ENCODE measurements at regions not wholly inside any gene's neighbourhood (a gene's known extent, or its start where the extent isn't known, plus 50 kb on each side); places are given as distances from the start of the nearest gene placed in this dataset.
"Not testable (repeated sequence)": the region's sequence is repeated elsewhere in the genome, so short reads cannot be mapped to it uniquely, and the experiment has no call there.

DNA sequence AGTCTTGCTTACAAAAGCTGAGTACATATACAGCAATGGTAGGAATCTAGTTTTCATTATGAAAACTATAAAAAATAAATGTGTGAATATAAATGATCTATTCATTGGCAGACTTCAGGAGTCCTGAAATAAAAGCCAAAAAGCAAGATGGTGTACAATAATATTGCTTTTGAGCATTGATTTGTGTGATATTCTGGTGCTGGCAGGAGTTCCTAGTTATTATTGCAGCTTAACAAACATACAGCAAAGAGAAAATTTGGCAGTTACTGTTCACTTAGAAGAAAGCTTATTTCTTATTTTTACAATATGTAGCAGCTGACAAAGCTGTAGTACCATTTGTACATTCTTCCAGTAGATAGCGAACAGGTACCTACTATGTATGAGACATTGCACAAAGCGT, 1518.9 kb upstream of the TENM4 start:
- no peak for DNase-seq (ENCODE audit: low read depth in 3 of 3)

DNA sequence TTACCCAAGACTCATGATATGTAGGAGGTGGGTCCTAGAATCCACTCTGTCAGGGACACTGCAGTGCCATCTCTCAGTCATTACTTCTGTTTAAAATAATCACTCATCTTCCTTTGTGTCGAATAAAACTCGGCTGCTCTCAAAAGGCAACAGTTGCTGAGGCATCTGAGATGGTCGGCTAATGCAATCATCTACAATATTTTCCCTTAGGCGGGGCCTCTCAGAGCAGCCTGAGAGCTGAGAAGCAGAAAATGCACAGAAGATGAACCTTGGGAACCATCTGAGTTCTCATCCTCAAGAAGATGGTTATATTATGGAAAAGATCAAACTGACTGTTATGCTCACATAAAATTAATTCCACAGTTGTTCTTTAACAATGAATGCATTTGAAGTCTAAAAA, 1518.2 kb upstream of the TENM4 start:
- DNase-seq (ENCODE audit: low read depth in 3 of 3): no peak

DNA sequence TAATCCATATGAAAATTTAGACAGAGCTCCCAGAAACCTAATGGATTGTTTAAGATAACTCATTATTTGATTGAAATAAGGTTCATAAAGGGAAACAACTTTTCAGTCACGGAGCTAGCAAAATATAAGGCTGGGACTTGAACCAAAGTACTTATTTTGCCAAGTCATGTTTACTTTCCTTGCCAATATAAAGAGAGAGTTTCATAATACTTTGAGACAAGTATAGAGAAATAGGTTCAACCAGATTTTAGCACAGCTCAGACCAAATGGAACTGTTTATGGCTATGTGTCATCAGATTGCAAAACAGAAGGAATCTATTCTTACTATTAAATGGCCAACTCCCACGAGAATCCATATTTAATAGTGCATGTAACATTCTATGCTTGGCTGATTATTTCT, 1517.5 kb upstream of the TENM4 start:
- no peak for DNase-seq (ENCODE audit: low read depth in 3 of 3)

DNA sequence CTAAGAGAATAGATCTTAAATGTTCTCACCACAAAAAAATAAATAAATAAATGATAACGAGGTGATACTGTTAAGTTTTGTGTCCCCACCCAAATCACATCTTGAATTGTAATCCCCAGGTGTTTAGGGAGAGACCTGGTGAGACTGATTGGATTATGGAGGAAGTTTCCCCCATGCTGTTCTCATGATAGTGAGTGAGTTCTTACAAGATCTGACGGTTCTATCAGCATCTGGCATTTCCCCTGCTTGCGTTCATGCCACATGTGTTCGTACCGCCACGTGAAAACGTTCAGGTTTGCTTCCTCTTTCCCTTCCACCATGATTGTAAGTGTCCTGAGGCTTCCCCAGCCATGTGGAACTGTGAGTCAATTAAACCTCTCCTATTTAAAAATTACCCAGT, 1514.8 kb upstream of the TENM4 start:
- no peak for DNase-seq (ENCODE audit: low read depth in 3 of 3)

DNA sequence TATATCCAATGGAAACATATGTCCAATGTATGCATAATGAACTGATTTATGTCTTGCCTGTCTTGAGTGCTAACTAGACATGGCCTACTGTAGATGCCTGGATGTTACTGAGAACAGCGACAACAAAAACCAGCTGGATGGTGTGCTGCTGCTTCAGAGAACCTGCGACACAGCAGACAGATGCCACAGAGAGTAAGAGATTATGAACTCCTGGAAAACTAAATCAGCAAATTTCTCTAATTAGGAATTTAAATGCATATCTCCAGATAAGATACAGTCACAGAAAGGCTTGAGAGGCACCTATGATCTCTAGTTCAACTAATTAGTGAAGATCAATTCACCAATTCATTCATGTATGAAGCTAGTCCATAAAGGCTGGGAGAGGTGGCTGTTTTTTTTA, 1508.0 kb upstream of the TENM4 start:
- no peak for DNase-seq (ENCODE audit: low read depth in 3 of 3)

DNA sequence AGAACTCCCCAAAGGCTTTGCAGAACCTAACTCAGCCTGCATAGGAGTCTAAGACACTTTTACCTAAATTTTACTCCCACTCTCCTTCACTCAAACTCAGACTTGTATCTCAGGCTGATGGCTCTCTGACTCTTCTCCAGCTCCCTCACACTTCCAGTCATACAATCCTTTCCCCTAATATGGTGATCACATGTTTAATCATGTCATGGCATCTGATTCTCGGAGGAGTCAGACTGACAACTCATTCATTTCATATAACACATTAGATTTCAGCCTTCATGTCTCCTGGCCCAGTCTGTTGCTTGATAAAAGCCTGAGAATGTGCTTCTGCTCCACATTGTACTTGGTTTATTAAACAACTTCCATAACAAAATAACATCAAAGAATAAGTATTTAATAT, 1503.9 kb upstream of the TENM4 start:
- no peak for DNase-seq (ENCODE audit: low read depth in 3 of 3)

DNA sequence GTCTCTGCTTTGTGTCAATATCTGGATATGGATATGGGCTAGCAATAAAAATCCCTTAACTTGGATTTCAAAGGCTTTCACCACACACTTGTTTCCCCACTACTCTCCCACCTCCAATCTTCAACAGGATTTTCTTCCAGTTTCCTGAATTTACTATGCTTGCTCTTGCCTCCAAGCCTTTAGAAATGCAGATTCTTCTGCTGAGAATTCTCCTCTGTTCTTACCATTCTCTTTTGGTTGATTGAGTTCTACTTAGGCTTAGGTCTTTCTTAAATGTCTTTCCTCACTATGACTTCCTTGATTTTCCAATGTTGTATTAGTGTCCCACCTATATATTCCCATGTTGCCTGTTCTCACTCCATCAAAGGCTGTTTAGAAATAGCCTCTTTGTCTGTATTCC, 1502.4 kb upstream of the TENM4 start:
- no peak for DNase-seq (ENCODE audit: low read depth in 3 of 3)

DNA sequence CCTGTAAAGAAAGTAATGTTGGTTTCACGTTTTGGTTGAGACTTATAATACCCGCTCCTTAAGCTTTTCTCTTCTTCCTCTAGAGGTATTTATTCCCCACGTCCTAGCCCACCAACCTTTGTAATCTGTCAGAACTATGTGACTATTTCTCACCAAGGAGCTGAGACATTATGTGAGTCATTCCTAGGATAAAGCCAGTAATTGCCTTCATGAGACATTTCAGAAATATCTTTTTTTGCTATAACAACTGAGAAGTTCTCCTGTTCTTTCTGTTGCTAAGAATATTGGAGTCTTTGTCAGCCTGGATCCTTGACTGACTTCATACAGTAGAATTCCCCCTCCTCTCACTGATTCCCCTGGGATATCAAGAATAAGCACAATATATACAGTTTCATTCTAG, 1497.0 kb upstream of the TENM4 start:
- DNase-seq (ENCODE audit: low read depth in 3 of 3): no peak

DNA sequence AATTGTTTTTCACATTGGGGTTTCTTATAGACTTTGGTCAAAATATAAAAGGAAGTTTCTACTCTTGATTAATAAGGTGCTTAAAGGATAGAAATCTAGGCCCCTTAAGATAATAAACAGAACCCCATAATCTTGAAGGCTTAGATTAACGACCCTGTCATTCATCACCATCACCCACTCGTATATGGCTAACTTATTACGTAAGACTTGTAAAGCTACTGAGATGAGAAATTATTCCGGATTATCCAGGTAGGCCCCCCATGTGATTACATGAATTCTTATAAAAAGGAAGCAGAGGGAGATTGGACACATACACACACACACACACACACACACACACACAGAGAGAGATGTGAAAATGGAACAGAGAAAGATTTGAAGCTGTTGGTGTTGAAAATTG, 1489.2 kb upstream of the TENM4 start:
- DNase-seq (ENCODE audit: low read depth in 3 of 3): no peak

DNA sequence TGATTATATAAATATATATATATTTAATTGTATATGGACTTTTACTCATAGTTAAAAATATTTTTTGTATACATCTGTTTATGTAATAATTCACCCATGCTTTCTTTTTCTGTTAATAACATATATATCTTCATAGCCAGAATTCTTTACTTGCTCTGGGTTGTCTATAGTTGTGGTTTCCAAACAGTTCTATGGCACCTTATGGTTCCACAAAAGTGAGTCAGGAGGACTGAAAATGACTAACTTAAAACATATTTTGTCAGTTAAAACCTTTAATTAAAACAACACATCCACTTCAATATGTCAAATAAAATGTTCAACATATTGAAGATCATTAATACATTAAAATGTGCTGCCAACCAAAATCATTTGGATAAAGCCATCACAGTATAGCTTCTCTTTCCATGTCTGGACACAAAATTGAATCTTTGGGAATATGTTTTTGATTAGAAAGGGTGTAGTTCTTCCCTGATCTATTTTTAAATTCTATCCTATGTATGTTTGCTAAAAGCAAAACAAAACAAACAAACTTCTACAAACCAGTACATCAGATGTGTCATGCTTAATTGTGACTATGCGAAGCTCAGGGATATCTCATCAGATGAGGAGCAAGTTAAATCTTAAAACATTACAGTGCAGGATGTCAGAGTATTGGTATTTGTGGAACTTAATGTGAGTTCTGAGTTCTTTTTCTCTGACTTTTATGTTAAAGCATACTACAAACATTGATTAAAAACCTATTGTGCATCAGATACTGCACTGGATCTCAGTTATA, 1488.4 kb upstream of the TENM4 start:
- no peak for DNase-seq (ENCODE audit: low read depth in 3 of 3)

DNA sequence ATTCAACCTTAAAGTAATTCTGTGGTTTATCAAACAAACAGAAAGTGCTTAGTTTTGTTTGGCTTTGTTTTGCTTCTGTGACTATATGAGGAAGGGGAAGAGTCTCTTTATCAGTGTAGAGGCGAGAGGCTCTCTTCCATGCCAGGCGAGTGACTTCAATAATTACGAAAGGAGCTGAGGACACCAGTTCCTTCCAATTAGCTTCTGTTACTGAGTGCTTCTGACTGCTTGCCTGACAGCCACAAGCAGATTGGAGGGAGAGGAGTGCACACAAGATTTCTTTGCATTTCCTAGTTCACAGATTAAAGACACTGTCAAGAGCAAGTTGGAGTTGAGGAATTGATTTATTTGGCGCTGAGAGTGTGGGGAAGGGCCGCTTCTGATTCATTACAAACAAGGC, 1484.5 kb upstream of the TENM4 start:
- no peak for DNase-seq (ENCODE audit: low read depth in 3 of 3)

DNA sequence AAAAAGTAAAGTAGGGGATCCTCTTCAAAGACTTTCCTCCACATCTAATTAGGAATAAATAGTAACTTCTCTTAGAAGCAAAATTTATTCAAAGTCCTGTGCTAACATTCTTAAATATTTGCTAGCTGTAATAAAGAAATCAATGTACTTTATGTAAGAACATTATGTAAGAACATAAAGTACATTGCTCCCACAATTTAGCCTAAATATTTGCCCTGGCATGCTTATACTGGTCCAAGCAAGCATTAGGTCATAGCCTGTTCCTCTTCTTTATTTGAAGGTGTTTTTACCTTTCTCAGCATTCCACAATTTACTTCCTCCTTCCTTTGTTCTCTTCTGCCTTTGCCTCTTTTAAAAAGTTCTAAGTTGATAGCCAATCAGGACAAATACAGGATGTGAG, 1480.5 kb upstream of the TENM4 start:
- DNase-seq (ENCODE audit: low read depth in 3 of 3): not testable (repeated sequence)

DNA sequence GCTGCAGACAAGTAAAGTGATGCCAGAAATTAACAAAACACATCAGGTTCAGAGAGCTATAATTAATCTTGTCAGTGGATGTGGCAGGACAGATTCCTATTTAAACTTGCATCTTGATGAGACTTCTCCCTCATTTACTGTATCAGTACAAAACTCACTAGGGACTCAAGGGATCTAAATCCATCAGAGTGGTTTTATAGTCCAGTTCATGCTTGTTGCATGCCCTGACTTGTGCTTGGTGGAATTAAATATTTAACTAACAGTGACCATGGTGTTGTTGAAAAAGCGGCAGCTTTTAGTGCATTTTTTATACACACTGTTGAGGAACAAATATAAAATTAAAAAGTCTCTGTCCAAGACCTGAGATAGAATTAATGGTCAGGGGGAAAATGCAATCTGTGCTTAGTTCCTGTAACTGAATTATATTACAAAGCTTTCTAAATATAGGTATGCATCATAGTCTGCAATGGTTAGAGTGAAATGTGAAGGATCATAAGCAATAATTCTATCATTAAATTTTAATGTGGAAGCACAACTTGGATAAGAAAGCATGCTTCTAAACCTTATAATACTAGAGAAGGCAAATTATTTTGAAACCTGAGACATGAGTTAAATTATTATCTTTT, 1475.5 kb upstream of the TENM4 start:
- DNase-seq (ENCODE audit: low read depth in 3 of 3): no peak

DNA sequence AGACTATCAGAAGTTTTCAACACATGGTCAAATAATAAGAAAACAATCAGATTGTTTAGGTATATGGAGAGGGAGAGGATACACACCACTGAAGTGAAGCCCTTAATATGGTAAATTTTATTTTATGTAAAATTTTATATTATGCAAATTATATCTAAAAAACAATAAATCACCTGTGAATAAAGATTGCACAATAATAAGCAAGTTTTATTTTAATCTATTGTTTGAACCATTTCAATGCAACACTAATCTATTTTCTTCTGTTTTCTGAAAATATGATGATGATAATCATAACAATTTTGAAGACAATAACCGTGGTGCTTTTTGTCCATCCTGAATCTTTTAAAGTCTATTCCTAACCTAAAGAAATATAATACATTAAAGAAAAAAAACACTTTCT, 1473.5 kb upstream of the TENM4 start:
- DNase-seq (ENCODE audit: low read depth in 3 of 3): no peak

DNA sequence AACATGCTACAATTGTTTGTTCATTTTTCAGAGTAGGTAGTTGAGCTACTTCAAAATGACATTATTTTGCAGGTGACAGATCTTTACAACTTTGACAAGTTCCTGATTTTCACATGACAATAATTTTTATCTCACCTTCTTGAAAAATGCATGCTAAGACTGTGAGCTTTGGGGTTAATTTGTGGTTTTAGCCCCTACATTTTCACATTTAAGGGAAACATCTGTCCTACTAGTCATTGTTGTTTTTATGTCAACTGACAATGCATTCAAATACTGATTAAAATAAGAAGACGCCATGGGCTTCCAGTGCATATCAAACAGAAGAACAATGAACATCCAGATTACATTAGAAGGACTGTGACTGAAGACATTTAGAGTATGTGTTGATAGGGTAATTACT, 1470.8 kb upstream of the TENM4 start:
- DNase-seq (ENCODE audit: low read depth in 3 of 3): no peak

DNA sequence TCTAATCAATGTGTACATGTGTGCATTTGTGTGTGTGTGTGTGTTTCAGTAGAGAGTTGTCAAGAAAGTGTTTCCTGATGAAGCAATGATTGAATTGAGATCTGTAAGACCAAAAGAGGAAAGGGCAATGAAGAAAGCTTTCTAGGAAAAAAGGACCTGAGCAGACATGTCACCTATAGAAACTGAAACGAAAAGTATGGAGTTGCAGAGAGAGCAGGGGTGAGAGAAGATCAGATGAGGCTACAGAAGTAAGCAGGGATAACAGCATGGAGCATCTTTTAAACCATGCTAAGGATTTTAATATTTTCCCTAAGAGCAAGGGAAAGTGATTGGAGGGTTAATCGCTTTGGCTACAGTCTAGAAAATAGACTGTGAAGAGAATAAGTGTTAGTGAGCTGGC, 1459.4 kb upstream of the TENM4 start:
- DNase-seq (ENCODE audit: low read depth in 3 of 3): no peak

DNA sequence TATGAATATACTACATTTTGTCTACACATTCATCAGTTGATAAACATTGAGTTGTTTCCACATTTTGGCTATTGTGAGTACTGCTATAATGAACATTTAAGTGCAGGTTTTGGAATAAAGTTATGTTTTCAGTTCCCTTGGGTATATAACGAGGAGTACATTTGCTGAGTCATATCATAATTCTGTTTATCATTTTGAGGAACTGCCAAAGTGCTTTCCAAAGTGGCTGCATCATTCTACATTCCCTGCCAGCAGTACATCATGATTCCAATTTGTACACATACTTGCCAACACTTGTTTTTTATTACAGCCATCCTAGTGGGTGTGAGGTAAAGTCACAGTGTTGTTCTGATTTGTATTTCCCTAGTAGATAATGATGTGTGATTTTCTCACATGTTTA, 1458.6 kb upstream of the TENM4 start:
- DNase-seq (ENCODE audit: low read depth in 3 of 3): no peak

DNA sequence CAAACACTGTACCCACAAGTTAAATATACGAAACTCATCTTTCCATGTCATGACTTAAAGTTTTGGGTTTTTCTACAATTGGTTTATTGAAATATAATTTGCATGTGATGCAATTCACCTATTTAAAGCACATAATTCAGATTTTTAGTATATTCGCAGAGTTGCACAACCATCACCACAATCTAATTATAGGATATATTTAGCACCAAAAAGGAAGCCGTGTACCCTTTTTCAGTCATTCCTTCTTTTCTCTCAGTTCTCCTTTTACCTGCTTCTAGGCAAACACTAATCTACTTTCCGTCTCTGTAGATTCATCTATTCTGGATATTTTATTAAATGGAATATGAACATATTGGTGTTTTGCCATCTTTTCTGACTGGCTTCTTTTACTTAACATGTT, 1458.1 kb upstream of the TENM4 start:
- DNase-seq (ENCODE audit: low read depth in 3 of 3): no peak

DNA sequence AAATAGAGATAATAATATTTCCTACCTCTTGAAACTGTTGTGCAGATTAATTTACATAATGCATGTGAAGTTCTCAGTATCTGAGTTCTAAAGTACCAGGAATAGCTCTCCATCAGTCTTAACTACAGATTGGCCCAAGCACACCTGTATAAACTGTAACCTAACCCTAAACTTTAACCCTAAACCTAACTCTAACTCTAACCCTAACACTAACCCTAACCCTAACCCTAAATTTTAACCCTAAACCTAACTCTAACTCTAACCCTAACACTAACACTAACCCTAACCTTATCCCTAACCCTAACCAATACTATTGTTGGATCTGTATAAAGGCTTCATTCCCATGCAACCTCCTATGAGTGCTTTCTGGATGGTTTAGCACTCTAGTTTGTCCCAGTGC, 1445.9 kb upstream of the TENM4 start:
- no peak for DNase-seq (ENCODE audit: low read depth in 3 of 3)

DNA sequence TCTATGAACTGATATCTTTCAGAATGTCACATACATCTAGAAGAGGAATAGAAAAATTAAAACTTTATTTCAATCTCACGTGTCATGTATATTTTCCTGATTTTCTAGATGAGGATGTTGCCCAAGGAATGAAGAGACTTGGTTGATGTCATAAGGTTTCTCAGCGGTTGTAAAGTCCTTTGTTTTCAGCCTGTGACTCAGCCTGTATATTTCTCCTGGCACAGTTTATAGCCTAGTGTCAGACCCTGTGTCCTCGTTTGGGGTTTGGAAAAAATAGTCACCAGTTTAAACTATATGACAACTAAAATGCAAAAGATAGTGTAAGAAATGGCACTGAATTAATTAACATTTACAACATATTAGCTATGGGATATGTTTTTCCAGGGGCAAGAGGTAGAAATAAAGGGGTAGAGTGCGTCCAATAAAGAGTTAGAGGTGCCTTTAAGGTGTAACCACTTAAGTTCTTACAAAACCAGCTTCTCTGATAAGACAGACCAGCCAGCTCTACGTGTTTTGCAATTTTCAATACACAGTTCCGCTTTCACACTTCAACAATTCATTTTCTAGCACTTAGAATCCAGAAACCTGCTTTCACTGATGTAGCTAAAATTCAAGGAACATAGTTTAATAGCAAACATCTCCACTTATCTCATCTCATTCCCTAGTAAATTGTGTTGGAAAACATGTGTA, 1432.6 kb upstream of the TENM4 start:
- DNase-seq (ENCODE audit: low read depth in 3 of 3): no peak

DNA sequence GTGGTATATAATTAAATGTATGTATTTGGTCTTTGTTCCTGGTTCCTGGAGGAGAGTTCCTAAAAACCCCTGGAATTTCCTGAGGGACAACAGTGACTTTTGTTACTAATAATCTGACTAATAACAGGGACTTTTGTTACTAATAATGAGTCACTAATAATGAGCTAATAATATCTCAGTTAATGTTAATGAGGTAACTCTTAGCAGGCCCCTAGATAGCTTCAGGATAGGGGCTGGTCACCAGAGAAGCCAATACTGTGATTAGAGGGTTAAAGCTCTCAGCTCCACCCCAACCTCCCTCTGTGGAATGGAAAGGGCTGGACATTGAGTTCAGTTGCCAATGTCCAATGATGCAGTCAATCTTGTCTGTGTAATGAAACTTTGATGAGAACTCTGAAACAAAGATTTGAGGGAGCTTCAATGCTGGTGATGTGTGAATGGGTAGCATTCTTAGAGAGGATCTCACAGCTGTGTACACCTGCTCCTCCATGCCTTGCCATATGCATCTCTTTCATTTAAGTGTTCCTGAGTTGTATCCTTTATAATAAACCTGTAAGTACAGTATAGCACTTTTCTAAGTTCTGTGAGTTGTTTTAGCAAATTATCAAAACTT, 1431.4 kb upstream of the TENM4 start:
- no peak for DNase-seq (ENCODE audit: low read depth in 3 of 3)

DNA sequence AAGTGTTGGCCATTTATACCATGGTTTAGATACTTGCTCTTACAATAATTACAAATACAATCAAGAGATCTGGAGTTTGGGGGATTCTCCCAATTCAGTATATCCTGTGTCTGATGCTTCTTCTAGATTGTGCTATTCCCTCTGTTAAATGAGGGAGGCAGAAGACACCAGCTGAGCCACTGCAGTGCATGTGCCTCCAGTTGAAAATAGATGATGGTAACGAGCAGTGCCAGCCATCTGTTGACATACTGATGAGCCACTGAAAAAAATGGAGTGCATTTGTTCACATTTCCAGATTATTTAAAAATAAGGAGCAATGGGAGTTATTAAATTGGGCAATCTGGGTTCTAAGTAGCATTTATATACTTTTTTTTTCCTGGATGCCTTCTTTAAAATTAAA, 1428.0 kb upstream of the TENM4 start:
- no peak for DNase-seq (ENCODE audit: low read depth in 3 of 3)

DNA sequence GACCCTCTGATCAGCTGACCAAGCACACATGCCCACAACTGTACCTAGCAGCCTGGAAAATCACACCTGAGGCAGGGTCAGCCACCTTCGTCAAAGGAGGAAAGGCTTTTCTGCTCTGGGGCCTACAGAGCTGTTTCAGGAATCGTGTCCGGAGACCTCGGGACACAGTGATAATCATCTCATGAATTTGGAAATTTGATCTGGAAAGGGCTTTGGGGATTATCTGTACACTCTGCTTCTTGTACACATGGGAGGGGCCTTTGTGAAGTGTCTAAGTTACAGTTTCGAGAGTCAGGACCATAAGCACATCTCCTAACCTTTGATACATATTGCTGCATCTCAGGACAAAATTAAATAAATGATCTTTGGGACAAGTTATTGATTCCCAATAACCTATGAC, 1421.2 kb upstream of the TENM4 start:
- no peak for DNase-seq (ENCODE audit: low read depth in 3 of 3)

Data from stimulated activated CD4-positive, alpha-beta T cell treated with anti-CD3 and anti-CD28 coated beads, TNF-alpha, amount 100 ng/mL, for 24 hours (primary cell).